PC-3 (cell line): ENCODE measurements at regions not wholly inside any gene's neighbourhood (a gene's known extent, or its start where the extent isn't known, plus 50 kb on each side); places are given as distances from the start of the nearest gene placed in this dataset.

Experiments
- CTCF ChIP-seq: fragments of 300-600 bp; sonication (generic); conservative IDR thresholded peaks from 2 replicates; pipeline ENCODE4 v1.5.1; 2017; ENCODE audit warnings: antibody characterized with exemption, low read depth, mild to moderate bottlenecking, low read length
- EZH2 ChIP-seq: fragments of 300-600 bp; sonication (generic); IDR thresholded peaks from one replicate; pipeline ENCODE4 v1.6.1; 2017; ENCODE audit warnings: antibody characterized with exemption, mild to moderate bottlenecking, low read length; ENCODE audit not compliant: unreplicated experiment
- EZH2phosphoT487 ChIP-seq: fragments of 300-600 bp; sonication (generic); IDR thresholded peaks from 2 replicates; pipeline ENCODE4 v1.6.1; 2018; ENCODE audit warnings: mild to moderate bottlenecking, antibody characterized with exemption, low read length, borderline replicate concordance

GRCh38 chr3:43817064-43817463 is 126.3 kb downstream of the ABHD5 start:
- no peak for TF ChIP-seq EZH2
- TF ChIP-seq CTCF: no peak
- no peak for TF ChIP-seq EZH2phosphoT487
